ENCODE measurements at regions not wholly inside any gene's neighbourhood (a gene's known extent, or its start where the extent isn't known, plus 50 kb on each side); places are given as distances from the start of the nearest gene placed in this dataset.

DNA sequence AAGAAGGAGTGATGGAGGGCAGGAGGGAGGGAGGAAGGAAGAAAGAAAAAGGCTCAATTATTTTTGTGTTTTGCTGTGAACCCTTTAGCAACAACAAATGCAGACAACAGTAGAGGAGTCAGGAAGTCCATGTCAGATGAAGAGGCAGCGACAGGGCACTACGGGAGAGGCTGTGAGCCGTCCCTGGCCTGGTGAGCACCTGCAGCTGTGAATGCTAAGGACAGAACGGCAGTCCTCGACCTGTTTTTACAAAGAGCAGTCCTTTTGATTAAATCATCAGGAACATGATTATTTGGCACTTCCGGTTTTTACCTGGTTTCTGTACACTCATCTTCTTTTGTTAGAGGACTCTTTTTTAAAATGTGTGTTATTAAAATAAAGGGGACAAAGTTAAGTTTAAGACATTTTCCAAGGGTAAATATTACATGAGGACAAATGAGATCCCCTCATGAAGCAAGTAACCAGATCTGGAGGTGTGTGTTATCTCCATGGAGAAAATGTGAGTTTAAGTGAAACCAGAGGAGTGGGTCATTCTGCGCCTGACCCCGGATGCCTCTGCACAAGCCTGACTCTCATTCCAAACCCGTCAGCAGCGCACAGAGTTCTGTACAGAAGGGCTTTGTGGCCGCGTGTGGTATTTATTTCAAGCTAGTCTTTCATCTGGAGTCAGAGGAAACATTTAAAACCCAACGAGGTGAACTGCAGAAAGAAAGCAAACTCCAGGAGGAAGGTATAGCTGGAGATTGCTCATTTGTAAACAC lies 492.5 kb downstream of the SOX11 start:
- Histone ChIP-seq H3K27ac (ENCODE audit: insufficient read length, low read depth, low read length) (no peak overlapping the region), H3K23me2 (ENCODE audit: insufficient read length, low read depth, low read length, poor library complexity, severe bottlenecking) (no peaks in the 10 kb centered on the region), H3K79me1 (ENCODE audit: insufficient read depth, low read depth, low read length, poor library complexity, severe bottlenecking) (no peaks in the 10 kb centered on the region), H3K4me1 (ENCODE audit: insufficient read depth, low read length) (no peaks in the 10 kb centered on the region), H2BK120ac (ENCODE audit: low read depth, low read length, poor library complexity, severe bottlenecking) (no peak overlapping the region), H3T11ph (ENCODE audit: low read length) (no peak overlapping the region), H3K4me2 (ENCODE audit: insufficient read depth, insufficient read length, low read length) (no peak overlapping the region), H2AK5ac (ENCODE audit: insufficient read length, low read length) (no peak overlapping the region), H2BK15ac (ENCODE audit: low read depth, low read length) (no peak overlapping the region), H3K79me2 (ENCODE audit: insufficient read depth, low read length) (no peaks in the 10 kb centered on the region), H3K9ac (ENCODE audit: extremely low read depth, insufficient read length, low read length) (no peak overlapping the region), H4K8ac (replicated peaks; ENCODE audit: insufficient read length, low read depth, low read length) (no peak overlapping the region), H2BK12ac (ENCODE audit: insufficient read length, low read depth, low read length) (no peak overlapping the region), H3K9me3 (ENCODE audit: control insufficient read depth, low read depth, low read length) (no peaks in the 10 kb centered on the region), H3K14ac (ENCODE audit: insufficient read depth, low read length) (no peak overlapping the region), H2BK20ac (ENCODE audit: low read depth, low read length, poor library complexity, severe bottlenecking) (no peak overlapping the region), H3K18ac (ENCODE audit: insufficient read length, low read depth, low read length) (no peak overlapping the region), H4K5ac (ENCODE audit: insufficient read length, low read depth, low read length) (no peak overlapping the region), H2BK5ac (ENCODE audit: insufficient read length, low read length) (no peak overlapping the region), H3K4ac (ENCODE audit: low read depth, low read length) (no peak overlapping the region), H4K91ac (ENCODE audit: insufficient read length, low read depth, low read length) (no peak overlapping the region), H3K56ac (ENCODE audit: insufficient read length, low read depth, low read length) (no peak overlapping the region), H2AFZ (ENCODE audit: low read length) (no peak overlapping the region), H3K23ac (ENCODE audit: insufficient read length, low read depth, low read length) (no peak overlapping the region), H4K20me1 (ENCODE audit: control insufficient read depth, insufficient read depth, insufficient read length) (no peaks in the 10 kb centered on the region), H3K27me3 (ENCODE audit: insufficient read depth, low read length) (no peaks in the 10 kb centered on the region)
- no peaks in the 10 kb centered on the region; the same call in 1 of the 2 replicates for H3K27me3 Mint-ChIP-seq (ENCODE audit: low read depth)
- H3K9me3 Mint-ChIP-seq = no peaks in the 10 kb centered on the region
- no CpG with 5 or more reads among the region's 13 CpGs for WGBS (ENCODE audit: extremely low coverage, insufficient read length, low lambda C conversion rate)
- no peak for DNase-seq
- TF ChIP-seq, protein P1, sequence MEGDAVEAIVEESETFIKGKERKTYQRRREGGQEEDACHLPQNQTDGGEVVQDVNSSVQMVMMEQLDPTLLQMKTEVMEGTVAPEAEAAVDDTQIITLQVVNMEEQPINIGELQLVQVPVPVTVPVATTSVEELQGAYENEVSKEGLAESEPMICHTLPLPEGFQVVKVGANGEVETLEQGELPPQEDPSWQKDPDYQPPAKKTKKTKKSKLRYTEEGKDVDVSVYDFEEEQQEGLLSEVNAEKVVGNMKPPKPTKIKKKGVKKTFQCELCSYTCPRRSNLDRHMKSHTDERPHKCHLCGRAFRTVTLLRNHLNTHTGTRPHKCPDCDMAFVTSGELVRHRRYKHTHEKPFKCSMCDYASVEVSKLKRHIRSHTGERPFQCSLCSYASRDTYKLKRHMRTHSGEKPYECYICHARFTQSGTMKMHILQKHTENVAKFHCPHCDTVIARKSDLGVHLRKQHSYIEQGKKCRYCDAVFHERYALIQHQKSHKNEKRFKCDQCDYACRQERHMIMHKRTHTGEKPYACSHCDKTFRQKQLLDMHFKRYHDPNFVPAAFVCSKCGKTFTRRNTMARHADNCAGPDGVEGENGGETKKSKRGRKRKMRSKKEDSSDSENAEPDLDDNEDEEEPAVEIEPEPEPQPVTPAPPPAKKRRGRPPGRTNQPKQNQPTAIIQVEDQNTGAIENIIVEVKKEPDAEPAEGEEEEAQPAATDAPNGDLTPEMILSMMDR (conservative IDR thresholded peaks at IDR 0.05) = no peak
- H3K27ac Mint-ChIP-seq = no peak overlapping the region
- no peak overlapping the region for H3K4me3 Mint-ChIP-seq
- peaks cover 4 to 6% of the 10 kb centered on the region in 2 experiments; a peak in 1 of 4 replicates for H3K4me1 Mint-ChIP-seq
- no peaks in the 10 kb centered on the region for H3K36me3 Mint-ChIP-seq (ENCODE audit: insufficient read depth in 1 of 3, low read depth in 3 of 3)

All from H9 (cell line).